Spleen (tissue), 7 donors: ENCODE measurements at regions not wholly inside any gene's neighbourhood (a gene's known extent, or its start where the extent isn't known, plus 50 kb on each side); places are given as distances from the start of the nearest gene placed in this dataset.

Experiments used
- POLR2A ChIP-seq, 3 donors: fragments of 450-650 bp; IDR thresholded peaks; one replicate each; pipeline ENCODE4 v1.5.1; 2017; ENCODE audit warnings: antibody characterized with exemption in 3 of 3, mild to moderate bottlenecking in 1 of 3
- POLR2AphosphoS5 ChIP-seq, 3 donors: sonication (generic); formaldehyde crosslinking; IDR thresholded peaks; one replicate each; pipeline ENCODE4 v1.5.1; 2017; ENCODE audit warnings: antibody characterized with exemption in 3 of 3
- TF ChIP-seq, protein P1 (sequence below), 11 experiments: fragments of 200-600 bp in 7 of 11; fragments of 450-650 bp in 4 of 11; sonication (generic) in 4 of 11; IDR thresholded peaks in 8 of 11; conservative IDR thresholded peaks in 3 of 11; 1 replicate in 7 of 11; 2 replicates in 4 of 11; pipeline versions ENCODE4 v1.4.0 to v1.8.0; 2016 to 2021; ENCODE audit warnings: antibody characterized with exemption in 11 of 11, inconsistent platforms in 4 of 11, mild to moderate bottlenecking in 1 of 11
- donor health status: DM: no; HTN: no; CAD: no; lungs with moderate emphysema.
- donor health status: DM: no; HTN: no; CAD: no.
- donor health status: DM: no; HTN: no; CAD: no.

DNA sequence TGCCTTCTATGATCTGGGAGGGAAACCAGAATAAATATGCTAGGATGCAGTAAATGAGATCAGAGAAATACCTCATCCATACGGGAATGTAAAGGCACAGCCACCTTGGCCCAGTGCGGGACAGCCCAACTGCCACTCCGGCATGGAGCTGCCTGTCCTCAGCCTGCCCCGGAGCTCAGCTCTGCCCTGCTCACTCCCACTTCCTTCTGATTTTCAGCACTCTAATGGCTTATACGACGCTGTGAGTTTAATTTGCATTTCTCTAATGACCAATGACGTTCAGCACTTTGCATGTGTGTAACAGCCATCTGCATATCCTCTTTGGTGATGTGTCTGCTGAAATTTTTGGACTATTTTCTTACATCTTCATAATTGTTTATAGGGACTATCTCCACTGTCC lies 172.5 kb upstream of the RAB6C start:
- TF ChIP-seq, protein P1, sequence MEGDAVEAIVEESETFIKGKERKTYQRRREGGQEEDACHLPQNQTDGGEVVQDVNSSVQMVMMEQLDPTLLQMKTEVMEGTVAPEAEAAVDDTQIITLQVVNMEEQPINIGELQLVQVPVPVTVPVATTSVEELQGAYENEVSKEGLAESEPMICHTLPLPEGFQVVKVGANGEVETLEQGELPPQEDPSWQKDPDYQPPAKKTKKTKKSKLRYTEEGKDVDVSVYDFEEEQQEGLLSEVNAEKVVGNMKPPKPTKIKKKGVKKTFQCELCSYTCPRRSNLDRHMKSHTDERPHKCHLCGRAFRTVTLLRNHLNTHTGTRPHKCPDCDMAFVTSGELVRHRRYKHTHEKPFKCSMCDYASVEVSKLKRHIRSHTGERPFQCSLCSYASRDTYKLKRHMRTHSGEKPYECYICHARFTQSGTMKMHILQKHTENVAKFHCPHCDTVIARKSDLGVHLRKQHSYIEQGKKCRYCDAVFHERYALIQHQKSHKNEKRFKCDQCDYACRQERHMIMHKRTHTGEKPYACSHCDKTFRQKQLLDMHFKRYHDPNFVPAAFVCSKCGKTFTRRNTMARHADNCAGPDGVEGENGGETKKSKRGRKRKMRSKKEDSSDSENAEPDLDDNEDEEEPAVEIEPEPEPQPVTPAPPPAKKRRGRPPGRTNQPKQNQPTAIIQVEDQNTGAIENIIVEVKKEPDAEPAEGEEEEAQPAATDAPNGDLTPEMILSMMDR (IDR thresholded peaks at IDR 0.05 in 8 of 11, conservative IDR thresholded peaks at IDR 0.05 in 3 of 11), result no peak
- no peak for TF ChIP-seq POLR2AphosphoS5 (IDR thresholded peaks at IDR 0.05)
- no peak for TF ChIP-seq POLR2A (IDR thresholded peaks at IDR 0.05)
